ENCODE measurements at regions not wholly inside any gene's neighbourhood (a gene's known extent, or its start where the extent isn't known, plus 50 kb on each side); places are given as distances from the start of the nearest gene placed in this dataset.

GRCh38 chr4:33262824-33263223, 2542.7 kb downstream of the PCDH7 start:
- TF ChIP-seq POLR2A (IDR thresholded peaks at IDR 0.05; ENCODE audit: low read depth, low read length): no peak
- no peak for TF ChIP-seq TAF1 (IDR thresholded peaks at IDR 0.05; ENCODE audit: borderline replicate concordance, low read depth, low read length)
